ENCODE measurements at regions not wholly inside any gene's neighbourhood (a gene's known extent, or its start where the extent isn't known, plus 50 kb on each side); places are given as distances from the start of the nearest gene placed in this dataset.

DNA sequence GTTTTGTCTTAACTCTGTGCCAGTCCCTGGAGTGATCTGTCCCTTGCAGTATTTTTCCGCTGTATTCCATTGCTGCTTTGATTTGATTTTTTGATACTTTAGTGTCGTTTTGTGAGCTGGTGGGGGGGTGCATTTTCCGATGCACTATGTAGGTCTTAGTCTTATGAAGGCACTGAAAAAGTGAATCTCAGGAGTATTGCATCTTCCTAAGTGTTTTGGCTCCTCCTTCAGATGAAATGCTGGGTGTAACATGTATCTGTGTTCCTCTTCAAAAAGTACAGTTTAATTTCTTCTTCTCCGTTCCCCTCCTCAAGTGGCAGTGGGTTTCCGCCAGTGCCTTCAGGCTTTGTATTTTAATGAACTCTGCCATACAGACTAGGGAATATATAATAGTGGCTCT, 580.7 kb upstream of the GJE1 start:
- H3K27me3 Mint-ChIP-seq = no peaks in the 10 kb centered on the region
- DNase-seq (no peak), ATAC-seq (replicated peaks in 1 of 4) (no peak)
- no peak overlapping the region for H3K27ac Mint-ChIP-seq
- WGBS (ENCODE audit: insufficient coverage) = 80% methylated on average over 3 of the region's 5 CpGs
- H3K4me3 Mint-ChIP-seq = no peak overlapping the region
- H3K9me3 Mint-ChIP-seq = peaks cover 7 to 16% (median 10%) of the 10 kb centered on the region in 3 donors
- peaks cover 0 to 11% (median 6%) of the 10 kb centered on the region in 3 donors for H3K4me1 Mint-ChIP-seq
- POLR2A ChIA-PET = no interaction called here
- Histone ChIP-seq H3K27me3 (replicated peaks in 1 of 2; ENCODE audit: control insufficient read depth in 2 of 2, extremely low read depth in 1 of 2, insufficient read depth in 2 of 2, low read length in 1 of 2) (no peaks in the 10 kb centered on the region), H3K9me3 (peaks cover 3% of the 10 kb centered on the region), H3K27ac (ENCODE audit: low read length) (no peak overlapping the region), H3K4me1 (ENCODE audit: control insufficient read depth in 1 of 2, extremely low read depth in 1 of 2, insufficient read depth in 2 of 2, low read length in 2 of 2) (peaks cover 0 to 3% of the 10 kb centered on the region in 2 experiments), H3K4me3 (ENCODE audit: control insufficient read depth in 1 of 2, extremely low read depth in 1 of 2, low read length in 1 of 2) (no peak overlapping the region), H3K36me3 (ENCODE audit: control insufficient read depth in 2 of 2, extremely low read depth in 1 of 2, insufficient read depth in 1 of 2, low read length in 1 of 2) (no peaks in the 10 kb centered on the region)
- H3K36me3 Mint-ChIP-seq = no peaks in the 10 kb centered on the region
- CTCF ChIA-PET = interaction anchor here (0.6 kb wide), 2 partner anchors 75 to 742 kb away, joined by 3 read pairs; no protein-coding TSS in a partner anchor

DNA sequence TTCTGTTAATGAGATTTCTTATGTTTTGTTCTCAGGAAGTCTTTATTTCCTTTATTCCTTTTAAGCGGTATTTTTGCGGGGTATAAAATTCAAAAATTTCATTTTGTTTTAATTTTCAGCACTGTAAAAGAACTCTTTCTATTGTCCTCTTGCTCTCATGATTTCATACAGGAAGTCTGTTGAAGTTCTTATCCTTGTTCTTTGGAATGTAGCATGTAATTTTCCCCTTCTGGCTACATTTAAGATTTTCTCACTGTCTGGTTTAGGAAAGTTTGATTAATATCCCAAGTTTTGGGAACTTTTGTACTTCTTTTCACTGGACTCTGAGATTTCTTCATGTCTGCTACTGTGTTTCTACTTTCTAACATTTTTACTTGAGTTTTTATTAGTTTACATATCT, 581.4 kb upstream of the GJE1 start:
- ATAC-seq (replicated peaks in 1 of 4) (no peak), DNase-seq (no peak)
- ChIA-PET POLR2A (no interaction called here), CTCF (no interaction called here)
- no peak overlapping the region for H3K4me3 Mint-ChIP-seq
- peaks cover 7 to 16% (median 10%) of the 10 kb centered on the region in 3 donors for H3K9me3 Mint-ChIP-seq
- Histone ChIP-seq H3K27me3 (replicated peaks in 1 of 2; ENCODE audit: control insufficient read depth in 2 of 2, extremely low read depth in 1 of 2, insufficient read depth in 2 of 2, low read length in 1 of 2) (no peaks in the 10 kb centered on the region), H3K36me3 (ENCODE audit: control insufficient read depth in 2 of 2, extremely low read depth in 1 of 2, insufficient read depth in 1 of 2, low read length in 1 of 2) (no peaks in the 10 kb centered on the region), H3K4me3 (ENCODE audit: control insufficient read depth in 1 of 2, extremely low read depth in 1 of 2, low read length in 1 of 2) (no peak overlapping the region), H3K9me3 (peaks cover 3% of the 10 kb centered on the region), H3K27ac (ENCODE audit: low read length) (no peak overlapping the region), H3K4me1 (ENCODE audit: control insufficient read depth in 1 of 2, extremely low read depth in 1 of 2, insufficient read depth in 2 of 2, low read length in 2 of 2) (peaks cover 0 to 3% of the 10 kb centered on the region in 2 experiments)
- no peak overlapping the region for H3K27ac Mint-ChIP-seq
- H3K4me1 Mint-ChIP-seq = peaks cover 0 to 11% (median 6%) of the 10 kb centered on the region in 3 donors
- no peaks in the 10 kb centered on the region for H3K36me3 Mint-ChIP-seq
- no peaks in the 10 kb centered on the region for H3K27me3 Mint-ChIP-seq
- no CpG with 5 or more reads among the region's 2 CpGs for WGBS (ENCODE audit: insufficient coverage)

DNA sequence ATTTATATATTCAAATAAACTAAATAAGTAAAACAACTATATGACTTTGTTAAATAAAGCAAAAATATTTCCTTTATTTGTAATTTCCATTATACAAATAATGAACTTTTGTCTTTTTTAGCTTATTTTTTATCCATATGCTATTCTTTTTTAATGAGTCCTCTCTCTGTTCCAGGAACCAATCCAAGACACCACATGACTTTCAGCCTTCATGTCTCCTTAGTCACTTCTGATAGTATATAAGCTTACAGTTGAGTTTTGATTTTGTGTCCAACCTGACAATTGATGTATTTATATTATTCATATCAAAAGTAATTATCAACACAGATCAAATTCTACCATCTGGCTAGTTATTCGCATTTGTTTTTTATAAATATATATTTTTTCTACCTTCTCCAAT, 582.3 kb upstream of the GJE1 start:
- CTCF ChIA-PET = no interaction called here
- no CpG with 5 or more reads among the region's 1 CpG for WGBS (ENCODE audit: insufficient coverage)

DNA sequence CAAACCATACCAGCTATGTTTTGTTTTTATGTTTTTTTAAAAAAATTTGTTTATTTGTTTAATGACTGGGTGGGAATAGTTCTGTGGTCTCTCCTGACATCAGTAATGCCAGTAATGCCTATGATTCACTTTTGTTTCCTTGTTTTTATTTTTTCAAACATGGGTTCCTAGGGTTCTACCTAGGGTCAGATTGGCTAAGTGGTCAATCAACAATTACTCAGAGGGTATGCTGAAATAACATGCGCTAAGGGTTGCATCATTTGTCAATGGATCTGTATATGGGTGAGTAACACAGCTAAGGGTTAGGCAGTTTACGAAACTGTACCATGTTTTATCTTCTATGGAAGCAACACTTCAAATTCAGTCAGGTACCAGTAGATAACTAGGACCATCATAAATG, 583.8 kb upstream of the GJE1 start:
- Mint-ChIP-seq H3K4me3 (no peak overlapping the region), H3K4me1 (peaks cover 0 to 9% (median 4%) of the 10 kb centered on the region in 3 donors), H3K36me3 (no peaks in the 10 kb centered on the region), H3K9me3 (peaks cover 7 to 16% (median 10%) of the 10 kb centered on the region in 3 donors), H3K27me3 (no peaks in the 10 kb centered on the region), H3K27ac (no peak overlapping the region)
- no peak overlapping the region for H3K27ac ChIP-seq (ENCODE audit: low read length)
- peaks cover 3% of the 10 kb centered on the region for H3K9me3 ChIP-seq
- ATAC-seq (replicated peaks in 1 of 4) (no peak), DNase-seq (no peak)
- H3K4me1 ChIP-seq (ENCODE audit: control insufficient read depth in 1 of 2, extremely low read depth in 1 of 2, insufficient read depth in 2 of 2, low read length in 2 of 2) = no peaks in the 10 kb centered on the region
- 57% methylated on average over 1 of the region's 2 CpGs for WGBS (ENCODE audit: insufficient coverage)
- ChIA-PET POLR2A (no interaction called here), CTCF (interaction anchor here in 1 of 2 donors (0.8 kb wide), 1 partner anchor 534 kb away, joined by 4 read pairs; no protein-coding TSS in a partner anchor)
- H3K4me3 ChIP-seq (ENCODE audit: control insufficient read depth in 1 of 2, extremely low read depth in 1 of 2, low read length in 1 of 2) = no peak overlapping the region
- H3K36me3 ChIP-seq (ENCODE audit: control insufficient read depth in 2 of 2, extremely low read depth in 1 of 2, insufficient read depth in 1 of 2, low read length in 1 of 2) = no peaks in the 10 kb centered on the region
- H3K27me3 ChIP-seq (replicated peaks in 1 of 2; ENCODE audit: control insufficient read depth in 2 of 2, extremely low read depth in 1 of 2, insufficient read depth in 2 of 2, low read length in 1 of 2) = no peaks in the 10 kb centered on the region

More for the DNA sequence above, 582.3 kb upstream of the GJE1 start:
- ATAC-seq (replicated peaks in 1 of 4) = no peak
- POLR2A ChIA-PET = interaction anchor here in 1 of 2 donors (0.6 to 0.8 kb wide), 2 partner anchors 25 to 43 kb away, joined by 3 read pairs; no protein-coding TSS in a partner anchor
- Histone ChIP-seq H3K4me3 (ENCODE audit: control insufficient read depth in 1 of 2, extremely low read depth in 1 of 2, low read length in 1 of 2) (no peak overlapping the region), H3K27me3 (replicated peaks in 1 of 2; ENCODE audit: control insufficient read depth in 2 of 2, extremely low read depth in 1 of 2, insufficient read depth in 2 of 2, low read length in 1 of 2) (no peaks in the 10 kb centered on the region), H3K4me1 (ENCODE audit: control insufficient read depth in 1 of 2, extremely low read depth in 1 of 2, insufficient read depth in 2 of 2, low read length in 2 of 2) (peaks cover 0 to 3% of the 10 kb centered on the region in 2 experiments), H3K36me3 (ENCODE audit: control insufficient read depth in 2 of 2, extremely low read depth in 1 of 2, insufficient read depth in 1 of 2, low read length in 1 of 2) (no peaks in the 10 kb centered on the region), H3K9me3 (peaks cover 3% of the 10 kb centered on the region), H3K27ac (ENCODE audit: low read length) (no peak overlapping the region)
- Mint-ChIP-seq H3K4me1 (peaks cover 0 to 11% (median 6%) of the 10 kb centered on the region in 3 donors), H3K27me3 (no peaks in the 10 kb centered on the region), H3K36me3 (no peaks in the 10 kb centered on the region), H3K9me3 (peaks cover 7 to 16% (median 10%) of the 10 kb centered on the region in 3 donors), H3K27ac (no peak overlapping the region), H3K4me3 (no peak overlapping the region)
- no peak for DNase-seq

DNA sequence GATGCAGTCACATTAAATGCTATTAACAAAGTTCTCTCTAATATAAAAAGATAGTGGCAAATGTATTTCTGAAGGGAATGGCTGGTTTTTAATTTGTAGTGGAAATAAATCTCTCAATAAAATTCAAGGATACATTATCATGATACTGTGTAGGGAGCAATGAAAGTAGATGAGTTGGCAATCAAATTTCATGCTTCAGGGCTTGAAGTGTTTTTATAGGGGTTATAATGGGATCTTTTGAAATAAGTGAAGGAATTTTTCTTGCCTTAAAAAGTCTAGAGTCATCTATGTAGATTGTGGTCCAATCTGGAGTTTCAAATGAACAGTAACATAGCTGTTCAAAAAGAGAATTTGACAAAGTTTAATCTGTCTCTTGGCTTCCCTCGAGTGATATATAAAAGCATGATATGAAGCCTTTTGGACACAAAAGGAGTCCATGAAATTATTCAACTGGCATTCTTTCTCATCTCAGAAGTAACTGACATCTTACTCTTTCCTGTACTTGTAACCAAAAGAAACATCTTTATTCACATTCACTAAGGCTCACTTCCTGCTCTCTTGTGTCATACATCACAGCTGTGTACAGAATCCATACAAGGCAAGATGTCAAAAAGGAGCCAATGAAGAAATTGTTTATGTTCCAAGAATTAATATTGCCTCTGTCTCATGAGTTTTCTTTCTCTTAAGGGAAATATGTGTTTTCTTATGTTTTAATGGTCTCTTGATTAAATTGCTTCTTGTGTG, 591.0 kb upstream of the GJE1 start:
- no peaks in the 10 kb centered on the region for H3K36me3 Mint-ChIP-seq
- H3K4me3 ChIP-seq (ENCODE audit: control insufficient read depth in 1 of 2, extremely low read depth in 1 of 2, low read length in 1 of 2) = no peak overlapping the region
- DNase-seq = no peak
- peak in 1 of 4 experiments; percentile 51 for ATAC-seq (replicated peaks in 1 of 4)
- H3K4me3 Mint-ChIP-seq = no peak overlapping the region
- no peaks in the 10 kb centered on the region for H3K4me1 ChIP-seq (ENCODE audit: control insufficient read depth in 1 of 2, extremely low read depth in 1 of 2, insufficient read depth in 2 of 2, low read length in 2 of 2)
- H3K27ac Mint-ChIP-seq = no peak overlapping the region
- no peaks in the 10 kb centered on the region for H3K27me3 Mint-ChIP-seq
- H3K9me3 Mint-ChIP-seq = no peaks in the 10 kb centered on the region
- peaks cover 0 to 5% (median 0%) of the 10 kb centered on the region in 3 donors for H3K4me1 Mint-ChIP-seq
- H3K27ac ChIP-seq (ENCODE audit: low read length) = no peak overlapping the region
- no peaks in the 10 kb centered on the region for H3K9me3 ChIP-seq
- no CpG with 5 or more reads among the region's 1 CpG for WGBS (ENCODE audit: insufficient coverage)
- no peaks in the 10 kb centered on the region for H3K36me3 ChIP-seq (ENCODE audit: control insufficient read depth in 2 of 2, extremely low read depth in 1 of 2, insufficient read depth in 1 of 2, low read length in 1 of 2)
- H3K27me3 ChIP-seq (replicated peaks in 1 of 2; ENCODE audit: control insufficient read depth in 2 of 2, extremely low read depth in 1 of 2, insufficient read depth in 2 of 2, low read length in 1 of 2) = no peaks in the 10 kb centered on the region
- POLR2A ChIA-PET = no interaction called here
- CTCF ChIA-PET = no interaction called here

DNA sequence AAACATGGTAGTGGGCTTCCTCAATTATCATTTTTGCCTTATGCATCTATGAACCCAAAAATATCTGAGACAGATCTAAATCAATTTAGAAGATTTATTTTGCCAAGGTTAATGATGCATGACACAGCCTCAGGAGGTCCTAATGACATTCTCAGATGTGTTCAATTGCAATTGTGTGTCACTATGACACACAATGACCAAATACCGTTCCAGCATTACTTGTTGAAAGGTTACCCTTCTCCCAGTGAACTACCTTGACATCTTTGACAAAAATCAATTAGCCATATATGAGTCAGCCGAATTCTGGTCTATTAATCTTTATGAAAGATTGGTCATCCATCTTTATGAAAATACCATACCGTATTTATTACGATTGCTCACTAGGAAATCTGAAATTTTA, 592.5 kb upstream of the GJE1 start:
- Mint-ChIP-seq H3K4me1 (peaks cover 0 to 5% (median 0%) of the 10 kb centered on the region in 3 donors), H3K27ac (no peak overlapping the region)

More for the DNA sequence above, 592.5 kb upstream of the GJE1 start:
- Histone ChIP-seq H3K36me3 (ENCODE audit: control insufficient read depth in 2 of 2, extremely low read depth in 1 of 2, insufficient read depth in 1 of 2, low read length in 1 of 2) (no peaks in the 10 kb centered on the region), H3K9me3 (no peaks in the 10 kb centered on the region), H3K27me3 (replicated peaks in 1 of 2; ENCODE audit: control insufficient read depth in 2 of 2, extremely low read depth in 1 of 2, insufficient read depth in 2 of 2, low read length in 1 of 2) (no peaks in the 10 kb centered on the region), H3K4me3 (ENCODE audit: control insufficient read depth in 1 of 2, extremely low read depth in 1 of 2, low read length in 1 of 2) (no peak overlapping the region), H3K27ac (ENCODE audit: low read length) (no peak overlapping the region), H3K4me1 (ENCODE audit: control insufficient read depth in 1 of 2, extremely low read depth in 1 of 2, insufficient read depth in 2 of 2, low read length in 2 of 2) (no peaks in the 10 kb centered on the region)
- H3K9me3 Mint-ChIP-seq = no peaks in the 10 kb centered on the region
- ATAC-seq (replicated peaks in 1 of 4) (no peak), DNase-seq (no peak)
- H3K4me3 Mint-ChIP-seq = no peak overlapping the region
- 83% methylated on average over 1 of the region's 4 CpGs for WGBS (ENCODE audit: insufficient coverage)
- CTCF ChIA-PET = no interaction called here
- no peaks in the 10 kb centered on the region for H3K27me3 Mint-ChIP-seq
- H3K36me3 Mint-ChIP-seq = no peaks in the 10 kb centered on the region
- POLR2A ChIA-PET = no interaction called here

All from T-cell (primary cell).